ENCODE measurements at regions not wholly inside any gene's neighbourhood (a gene's known extent, or its start where the extent isn't known, plus 50 kb on each side); places are given as distances from the start of the nearest gene placed in this dataset.

- DNase-seq: no peak
Measured at GRCh38 chr4:14752341-14753046, 249.8 kb upstream of the CPEB2 start.

- no peak for DNase-seq
Measured at GRCh38 chr4:14767142-14767541, 235.1 kb upstream of the CPEB2 start.

GRCh38 chr4:14768449-14768848, 233.8 kb upstream of the CPEB2 start:
- no peak for DNase-seq

GRCh38 chr4:14769993-14770392, 232.3 kb upstream of the CPEB2 start:
- no peak for DNase-seq

DNA sequence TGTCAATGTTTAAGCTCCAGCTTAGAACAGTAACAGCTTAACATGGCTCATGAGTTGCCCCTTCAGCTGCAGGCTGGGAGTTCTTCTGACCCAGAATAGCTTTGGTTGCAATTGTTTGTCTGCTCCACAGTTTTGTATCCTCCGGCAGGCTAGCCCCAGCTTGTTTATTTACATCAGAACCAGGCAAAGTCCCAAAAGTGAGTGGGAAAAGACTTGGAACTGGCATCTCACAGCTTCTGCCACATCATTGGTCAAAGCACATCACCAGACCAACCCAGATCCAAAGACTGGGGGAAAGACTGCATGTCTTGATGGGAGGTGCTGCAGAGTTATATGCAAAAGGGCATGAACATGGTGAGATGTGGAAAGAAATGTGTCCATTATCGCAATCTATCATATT, 231.2 kb upstream of the CPEB2 start:
- DNase-seq: no peak

DNA sequence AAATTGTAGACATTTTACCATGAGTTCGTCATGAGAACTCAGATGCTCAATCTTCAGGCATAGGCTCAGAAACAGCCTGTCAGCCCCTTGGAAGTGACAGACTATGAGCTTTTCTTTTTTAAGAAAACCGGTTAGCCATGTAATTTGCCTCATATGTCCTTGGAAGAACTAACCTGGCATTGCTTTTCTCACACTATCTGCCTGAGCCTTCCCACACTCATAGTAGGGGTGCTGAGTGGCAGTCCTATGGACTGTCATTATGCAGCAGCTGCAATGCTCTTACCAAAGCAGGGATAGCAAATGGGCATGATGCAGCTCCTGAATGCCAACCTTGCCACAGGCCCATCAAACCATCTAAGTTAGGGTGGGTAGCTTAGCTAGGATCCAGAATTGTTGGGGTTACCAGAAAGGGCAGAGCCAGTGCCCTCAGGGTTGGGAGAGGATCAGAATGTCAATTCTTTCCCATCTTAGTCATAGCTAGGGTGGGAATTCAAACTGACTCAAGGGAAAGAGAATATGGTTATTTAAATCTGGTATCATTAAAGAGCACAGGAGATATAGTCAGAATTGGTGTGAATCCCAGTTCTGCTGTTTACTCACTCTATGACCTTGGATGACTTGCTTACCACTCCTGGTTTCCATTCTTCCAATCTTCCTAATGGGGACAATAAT, 230.6 kb upstream of the CPEB2 start:
- no peak for DNase-seq

DNA sequence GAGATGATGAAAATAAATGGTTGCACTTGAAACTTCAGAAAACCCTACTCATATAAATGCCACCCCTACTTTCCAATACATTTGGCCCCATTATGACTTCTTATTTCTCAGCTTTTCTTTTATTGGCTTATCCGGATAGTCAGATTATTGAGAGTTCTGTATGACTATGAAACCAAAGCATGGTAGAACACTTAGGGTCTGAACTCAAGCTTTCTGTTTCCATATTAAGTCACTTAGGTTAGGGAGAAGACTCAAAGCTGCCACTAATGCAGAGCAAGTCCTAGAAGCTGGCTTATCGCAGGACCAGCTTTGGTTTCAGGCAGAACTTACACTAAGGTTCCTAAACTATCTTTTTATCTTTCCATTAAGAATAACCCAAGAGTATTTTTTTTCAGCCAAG, 229.9 kb upstream of the CPEB2 start:
- DNase-seq: no peak

DNA sequence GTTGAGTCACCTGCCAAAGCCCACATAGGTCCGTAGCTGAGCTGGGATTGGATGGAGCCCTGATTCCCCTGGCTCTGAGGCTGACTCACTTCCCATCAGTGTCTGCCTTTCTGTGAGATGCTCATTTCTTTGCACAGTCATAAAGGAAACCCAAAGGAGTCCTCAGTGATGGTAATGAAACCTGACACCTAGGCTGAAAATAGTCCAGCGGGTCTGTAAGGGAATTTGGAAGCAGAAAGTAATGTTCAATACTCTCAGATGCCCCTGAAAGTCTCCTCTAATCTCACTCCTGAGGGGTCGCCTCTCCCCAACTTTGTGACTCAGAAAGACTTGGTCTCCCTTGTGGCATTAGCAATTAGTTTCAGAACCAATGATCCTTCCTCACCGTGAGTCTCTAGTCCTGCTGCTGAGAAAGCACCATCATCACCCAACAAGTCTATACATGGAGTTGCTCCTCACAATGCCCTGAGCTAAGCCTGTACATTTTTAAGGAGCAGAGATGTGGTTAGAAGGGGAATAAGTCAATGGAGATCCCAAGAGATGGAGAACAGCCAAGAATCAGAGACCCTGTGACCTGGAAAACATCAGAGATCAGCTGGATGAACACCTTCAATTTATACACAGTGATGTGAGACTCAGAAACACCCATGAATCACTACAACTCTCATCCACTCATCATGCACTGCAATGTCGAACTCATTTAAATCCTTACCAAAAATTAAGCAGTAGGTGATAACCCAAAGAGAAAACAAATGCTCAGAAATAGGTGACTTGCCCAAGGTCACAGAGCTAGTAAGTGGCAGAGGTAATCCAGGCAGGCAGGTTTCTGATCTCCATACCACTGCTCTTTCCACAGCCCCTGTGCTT, 219.0 kb upstream of the CPEB2 start:
- no peak for DNase-seq

GRCh38 chr4:14787221-14787620, 215.1 kb upstream of the CPEB2 start:
- DNase-seq: no peak

DNA sequence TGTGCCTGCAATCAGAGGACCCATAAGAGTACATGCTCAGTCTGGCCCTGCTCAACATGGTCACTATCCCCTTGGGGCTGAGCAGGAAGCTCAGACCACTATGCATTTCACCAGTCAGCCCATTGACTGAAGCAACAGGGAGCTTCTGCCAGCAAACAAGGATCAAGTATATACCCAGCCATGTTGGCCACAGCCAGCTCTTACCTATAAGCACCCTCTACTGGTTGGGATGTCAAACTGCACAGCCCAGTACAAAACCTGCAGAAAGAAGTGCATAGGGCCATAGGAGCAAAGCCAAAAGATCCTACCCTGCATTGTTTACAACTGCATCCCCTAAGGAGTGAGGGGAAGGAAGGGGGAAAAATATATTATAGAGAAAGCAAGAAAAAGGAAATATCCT, 214.4 kb upstream of the CPEB2 start:
- no peak for DNase-seq

- DNase-seq: no peak
Measured at GRCh38 chr4:14790494-14790893, 211.8 kb upstream of the CPEB2 start.

GRCh38 chr4:14792702-14793227, 209.5 kb upstream of the CPEB2 start:
- DNase-seq: no peak

- no peak for DNase-seq
Measured at GRCh38 chr4:14800977-14801376, 201.3 kb upstream of the CPEB2 start.

DNA sequence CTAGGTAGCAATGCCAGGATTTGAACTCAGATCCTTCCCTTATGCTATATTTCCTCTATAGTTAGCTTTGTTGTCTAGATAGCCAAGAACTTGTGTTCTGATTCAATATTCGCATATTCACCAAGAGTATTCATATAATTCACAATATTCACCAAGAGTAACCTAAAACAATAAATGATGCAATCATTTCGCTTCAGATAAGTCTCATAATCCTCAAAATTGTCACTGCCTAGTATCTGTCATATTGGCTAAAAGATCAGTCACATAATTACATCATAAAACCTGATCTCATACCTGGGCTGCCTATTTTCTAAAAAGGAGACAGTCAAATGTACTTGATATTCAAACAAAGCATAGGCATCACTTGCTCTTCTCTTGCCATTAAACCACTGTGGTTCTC, 199.7 kb upstream of the CPEB2 start:
- DNase-seq: no peak

GRCh38 chr4:14807856-14808255, 194.4 kb upstream of the CPEB2 start:
- DNase-seq: no peak

DNA sequence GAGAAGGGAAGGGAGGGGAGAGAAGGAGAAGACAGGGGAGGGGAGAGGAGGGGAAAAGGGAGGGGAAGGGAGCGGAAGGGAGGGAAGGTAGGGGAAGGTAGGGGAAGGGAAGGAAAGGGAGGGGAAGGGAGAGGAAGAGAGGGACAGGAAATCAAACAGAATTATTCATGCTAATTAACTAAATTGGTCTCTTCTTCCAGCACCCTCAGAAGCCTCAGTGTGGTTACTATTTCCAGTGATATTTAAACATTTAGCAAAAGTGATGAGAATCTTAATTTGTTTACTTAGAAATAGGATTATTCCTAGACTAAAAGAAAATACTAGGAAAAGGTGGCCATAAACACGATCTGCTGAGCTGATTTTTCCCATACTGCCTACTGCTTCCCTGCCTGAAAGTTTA, 193.1 kb upstream of the CPEB2 start:
- no peak for DNase-seq

DNA sequence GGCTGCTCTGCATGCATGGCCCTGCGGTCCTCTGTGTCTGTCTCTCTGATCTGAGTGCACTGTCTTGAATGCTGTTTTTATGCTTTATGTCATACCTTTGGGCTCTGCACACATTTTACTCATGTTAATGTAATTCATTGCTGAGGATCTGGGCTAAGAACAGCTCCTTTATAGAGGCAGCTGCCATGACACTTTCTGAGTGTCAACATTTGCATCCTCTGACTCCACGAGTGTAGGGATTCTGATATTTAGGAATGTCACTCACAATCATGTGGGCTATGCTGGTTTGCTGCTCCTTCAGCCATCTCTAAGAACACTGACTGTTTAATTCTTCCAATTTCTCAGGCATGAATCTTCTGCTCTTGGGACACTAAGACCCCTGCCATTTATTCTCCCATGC, 192.2 kb upstream of the CPEB2 start:
- no peak for DNase-seq

DNA sequence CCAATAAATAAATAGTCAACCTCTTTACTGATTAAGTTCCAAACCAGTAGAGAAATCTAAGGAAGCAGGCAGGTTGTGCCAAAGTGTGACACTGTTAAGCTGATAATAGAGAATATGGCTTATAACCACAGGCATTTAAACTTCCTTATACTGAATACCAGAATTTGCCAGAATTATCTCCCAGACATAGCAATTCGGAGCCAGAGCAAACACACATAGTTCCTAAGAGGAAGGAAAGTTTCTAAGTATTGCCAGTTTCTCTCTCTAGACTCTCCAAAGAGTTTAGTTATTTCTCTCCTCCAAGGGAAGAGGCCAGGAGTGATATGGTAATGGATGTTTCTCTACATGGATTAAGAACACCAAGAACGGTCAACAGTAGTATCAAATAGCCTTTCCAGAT, 191.7 kb upstream of the CPEB2 start:
- DNase-seq: no peak

DNA sequence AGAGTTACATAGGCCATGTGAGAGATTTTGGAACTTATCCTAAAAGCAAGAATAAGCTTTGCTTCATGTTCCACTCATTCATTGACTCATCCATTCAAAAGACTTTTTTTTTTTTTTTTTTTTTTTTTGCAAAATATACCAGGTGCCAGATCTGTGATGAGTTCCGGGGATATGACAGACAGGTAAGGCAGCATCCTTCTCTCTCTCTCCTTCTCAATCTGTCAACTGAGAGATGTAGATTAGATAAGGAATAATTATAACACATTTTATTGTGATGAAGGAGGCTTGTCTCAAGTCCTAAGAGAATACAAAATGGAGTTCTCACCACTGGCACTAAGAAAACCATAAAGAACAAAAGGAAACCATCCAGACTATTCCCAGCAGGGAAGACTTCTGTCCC, 190.2 kb upstream of the CPEB2 start:
- DNase-seq: no peak

- DNase-seq: no peak
Measured at GRCh38 chr4:14816623-14817261, 185.5 kb upstream of the CPEB2 start.

DNA sequence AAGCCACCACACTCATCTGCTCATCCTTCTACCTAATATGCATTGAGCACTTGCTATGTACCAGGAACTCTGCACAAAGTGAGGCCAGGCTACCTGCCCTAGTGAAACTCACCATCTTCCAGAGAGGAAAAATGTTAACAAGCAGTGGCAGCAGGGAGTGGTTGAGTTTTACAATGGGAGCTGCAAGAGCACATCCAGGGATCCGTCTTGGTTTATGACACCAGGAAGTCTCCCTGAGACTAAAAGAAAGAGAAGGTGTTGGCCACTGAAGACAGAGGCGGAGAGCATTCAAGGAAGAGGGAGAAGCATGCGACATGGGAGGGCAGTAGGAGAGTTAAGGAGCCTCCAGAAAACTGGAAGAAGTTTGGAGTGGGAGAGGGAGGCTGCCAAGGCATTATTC, 178.1 kb upstream of the CPEB2 start:
- no peak for DNase-seq

- no peak for DNase-seq
Measured at GRCh38 chr4:14827111-14827510, 175.2 kb upstream of the CPEB2 start.

DNA sequence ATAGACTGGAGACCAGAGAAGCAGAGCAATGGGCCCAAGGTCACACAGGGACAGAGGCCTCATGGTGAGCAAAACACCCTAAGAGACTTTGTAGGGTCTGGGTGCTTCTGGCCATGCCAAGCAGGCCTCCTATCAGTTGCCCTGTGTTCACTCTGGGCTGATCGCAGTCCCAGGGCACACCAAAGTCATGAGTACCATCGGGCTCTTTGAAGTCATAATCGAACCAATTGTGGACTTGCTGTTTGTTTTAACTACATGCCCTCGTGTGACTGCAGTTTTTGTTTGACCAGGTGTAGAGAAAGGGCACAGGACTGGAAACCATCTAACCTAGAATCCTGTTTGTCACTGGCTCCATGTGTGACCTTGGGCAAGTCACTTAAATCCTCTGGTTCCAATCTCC, 172.5 kb upstream of the CPEB2 start:
- no peak for DNase-seq
